Loucy (cell line): ENCODE measurements at regions not wholly inside any gene's neighbourhood (a gene's known extent, or its start where the extent isn't known, plus 50 kb on each side); places are given as distances from the start of the nearest gene placed in this dataset.

Experiments
- H2AFZ ChIP-seq: fragments of 200-600 bp; sonication (generic); 2 replicates; pipeline ENCODE4 v1.6.0; 2016; ENCODE audit warnings: antibody characterized with exemption, mild to moderate bottlenecking, low read length, moderate library complexity
- H3F3A ChIP-seq: fragments of 200-600 bp; 2 replicates; pipeline ENCODE4 v1.6.0; 2016; ENCODE audit warnings: antibody characterized with exemption, low read depth, mild to moderate bottlenecking
- H3K27me3 ChIP-seq: fragments of 200-600 bp; sonication (generic); 2 replicates; pipeline ENCODE4 v1.6.1; 2014; ENCODE audit warnings: low read length, mild to moderate bottlenecking; ENCODE audit not compliant: insufficient read depth, poor library complexity, severe bottlenecking
- H3K36me3 ChIP-seq: fragments of 200-600 bp; sonication (generic); 2 replicates; pipeline ENCODE4 v1.6.1; 2016; ENCODE audit warnings: low read length; ENCODE audit not compliant: insufficient read depth
- H3K4me1 ChIP-seq: fragments of 200-600 bp; sonication (generic); 2 replicates; pipeline ENCODE4 v1.5.1; 2014; ENCODE audit warnings: low read length, mild to moderate bottlenecking; ENCODE audit not compliant: insufficient read depth, poor library complexity, severe bottlenecking
- H3K4me2 ChIP-seq: fragments of 200-600 bp; sonication (generic); 2 replicates; pipeline ENCODE4 v1.6.0; 2014; ENCODE audit warnings: antibody characterized with exemption, low read length, low read depth, mild to moderate bottlenecking; ENCODE audit not compliant: poor library complexity, severe bottlenecking
- H3K4me3 ChIP-seq: fragments of 200-600 bp; sonication (generic); 2 replicates; pipeline ENCODE4 v1.5.1; 2014; ENCODE audit warnings: low read length, mild to moderate bottlenecking, mixed read lengths; ENCODE audit not compliant: poor library complexity, severe bottlenecking
- H3K79me2 ChIP-seq: fragments of 200-600 bp; sonication (generic); 2 replicates; pipeline ENCODE4 v1.6.1; 2014; ENCODE audit warnings: low read length; ENCODE audit not compliant: insufficient read depth
- H3K9ac ChIP-seq: fragments of 200-600 bp; sonication (generic); 2 replicates; pipeline ENCODE4 v1.6.0; 2014; ENCODE audit warnings: mild to moderate bottlenecking, low read depth, low read length, moderate library complexity; ENCODE audit not compliant: poor library complexity, severe bottlenecking
- H3K9me2 ChIP-seq: fragments of 200-600 bp; sonication (generic); replicated peaks from 2 replicates; pipeline ENCODE4 v1.6.1; 2016; ENCODE audit warnings: low read depth, low read length, mixed read lengths
- H3K9me3 ChIP-seq: fragments of 200-600 bp; sonication (generic); 2 replicates; pipeline ENCODE4 v1.6.1; 2014; ENCODE audit warnings: mild to moderate bottlenecking, antibody characterized with exemption, low read length, low read depth; ENCODE audit not compliant: insufficient read depth
- H4K20me1 ChIP-seq: fragments of 200-600 bp; sonication (generic); 2 replicates; pipeline ENCODE4 v1.6.0; 2014; ENCODE audit warnings: antibody characterized with exemption, low read length, mild to moderate bottlenecking; ENCODE audit not compliant: insufficient read depth, poor library complexity, severe bottlenecking
- EZH2phosphoT487 ChIP-seq: fragments of 200-600 bp; IDR thresholded peaks from 2 replicates; pipeline ENCODE4 v1.6.1; 2018; ENCODE audit warnings: antibody characterized with exemption, mild to moderate bottlenecking, moderate library complexity, borderline replicate concordance
- TF ChIP-seq, protein P1 (sequence below): fragments of 200-600 bp; sonication (generic); conservative IDR thresholded peaks from 2 replicates; pipeline ENCODE4 v1.5.1; 2014; ENCODE audit warnings: mild to moderate bottlenecking, antibody characterized with exemption, low read length

DNA sequence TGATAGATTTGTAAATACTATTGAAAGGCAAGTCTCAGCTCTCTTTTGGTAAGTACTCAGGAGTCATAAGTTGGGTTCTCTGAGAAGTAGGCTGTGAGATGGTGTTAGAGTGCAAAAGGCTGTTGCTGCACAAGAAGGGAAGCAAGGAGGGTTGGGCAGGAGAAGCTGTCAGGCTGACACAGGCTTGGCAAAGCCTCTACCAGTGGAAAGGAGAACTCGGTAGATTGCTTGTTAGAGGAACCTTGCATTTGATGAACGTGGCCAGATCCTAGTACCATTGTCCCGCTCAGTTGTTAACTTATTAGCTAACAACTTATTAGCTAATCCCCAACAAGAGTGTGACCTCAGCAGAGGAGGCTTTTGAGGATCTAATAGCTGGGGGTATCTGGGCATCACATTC, 449.3 kb upstream of the BOD1L1 start:
- H3K4me1 ChIP-seq = no peaks in the 10 kb centered on the region
- no peak overlapping the region for H2AFZ ChIP-seq
- no peak overlapping the region for H3K4me2 ChIP-seq
- no peaks in the 10 kb centered on the region for H3K9me2 ChIP-seq
- H3K27me3 ChIP-seq = no peaks in the 10 kb centered on the region
- TF ChIP-seq, protein P1, sequence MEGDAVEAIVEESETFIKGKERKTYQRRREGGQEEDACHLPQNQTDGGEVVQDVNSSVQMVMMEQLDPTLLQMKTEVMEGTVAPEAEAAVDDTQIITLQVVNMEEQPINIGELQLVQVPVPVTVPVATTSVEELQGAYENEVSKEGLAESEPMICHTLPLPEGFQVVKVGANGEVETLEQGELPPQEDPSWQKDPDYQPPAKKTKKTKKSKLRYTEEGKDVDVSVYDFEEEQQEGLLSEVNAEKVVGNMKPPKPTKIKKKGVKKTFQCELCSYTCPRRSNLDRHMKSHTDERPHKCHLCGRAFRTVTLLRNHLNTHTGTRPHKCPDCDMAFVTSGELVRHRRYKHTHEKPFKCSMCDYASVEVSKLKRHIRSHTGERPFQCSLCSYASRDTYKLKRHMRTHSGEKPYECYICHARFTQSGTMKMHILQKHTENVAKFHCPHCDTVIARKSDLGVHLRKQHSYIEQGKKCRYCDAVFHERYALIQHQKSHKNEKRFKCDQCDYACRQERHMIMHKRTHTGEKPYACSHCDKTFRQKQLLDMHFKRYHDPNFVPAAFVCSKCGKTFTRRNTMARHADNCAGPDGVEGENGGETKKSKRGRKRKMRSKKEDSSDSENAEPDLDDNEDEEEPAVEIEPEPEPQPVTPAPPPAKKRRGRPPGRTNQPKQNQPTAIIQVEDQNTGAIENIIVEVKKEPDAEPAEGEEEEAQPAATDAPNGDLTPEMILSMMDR = no peak
- no peak for TF ChIP-seq EZH2phosphoT487
- no peaks in the 10 kb centered on the region for H4K20me1 ChIP-seq
- H3K79me2 ChIP-seq = no peaks in the 10 kb centered on the region
- peaks cover 14% of the 10 kb centered on the region; the same call in 1 of the 2 replicates for H3K9me3 ChIP-seq
- H3K9ac ChIP-seq = no peak overlapping the region
- no peak overlapping the region for H3K4me3 ChIP-seq
- no peaks in the 10 kb centered on the region for H3F3A ChIP-seq
- H3K36me3 ChIP-seq = no peaks in the 10 kb centered on the region

DNA sequence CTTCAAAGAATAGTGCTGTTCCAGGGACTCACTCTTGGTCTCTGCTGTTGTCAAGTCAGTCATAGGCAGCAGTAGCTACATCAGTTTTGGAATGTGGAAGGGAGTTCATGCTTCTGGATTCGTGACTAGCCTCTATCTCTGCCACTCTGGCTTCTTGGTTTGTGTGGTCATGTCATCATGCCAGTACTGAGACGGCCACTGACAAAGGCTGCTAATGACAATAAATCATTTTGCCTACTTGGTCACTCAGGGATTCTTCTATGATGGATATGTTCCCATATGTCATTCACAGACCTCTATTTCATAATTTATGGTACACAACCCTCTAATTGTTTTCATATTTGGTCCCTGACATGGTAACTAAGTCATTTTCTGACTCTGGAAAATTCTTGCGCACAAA, 450.8 kb upstream of the BOD1L1 start:
- no peaks in the 10 kb centered on the region for H3F3A ChIP-seq
- TF ChIP-seq EZH2phosphoT487 = no peak
- TF ChIP-seq, protein P1 = no peak
- H3K27me3 ChIP-seq = no peaks in the 10 kb centered on the region
- H3K9me3 ChIP-seq = no peaks in the 10 kb centered on the region; the same call in 1 of the 2 replicates
- H3K4me2 ChIP-seq = no peak overlapping the region
- no peak overlapping the region for H3K9ac ChIP-seq
- H3K4me1 ChIP-seq = no peaks in the 10 kb centered on the region
- no peaks in the 10 kb centered on the region for H3K79me2 ChIP-seq
- H3K36me3 ChIP-seq = no peaks in the 10 kb centered on the region
- H4K20me1 ChIP-seq = no peaks in the 10 kb centered on the region
- H3K9me2 ChIP-seq = no peaks in the 10 kb centered on the region
- no peak overlapping the region for H3K4me3 ChIP-seq
- no peak overlapping the region for H2AFZ ChIP-seq

DNA sequence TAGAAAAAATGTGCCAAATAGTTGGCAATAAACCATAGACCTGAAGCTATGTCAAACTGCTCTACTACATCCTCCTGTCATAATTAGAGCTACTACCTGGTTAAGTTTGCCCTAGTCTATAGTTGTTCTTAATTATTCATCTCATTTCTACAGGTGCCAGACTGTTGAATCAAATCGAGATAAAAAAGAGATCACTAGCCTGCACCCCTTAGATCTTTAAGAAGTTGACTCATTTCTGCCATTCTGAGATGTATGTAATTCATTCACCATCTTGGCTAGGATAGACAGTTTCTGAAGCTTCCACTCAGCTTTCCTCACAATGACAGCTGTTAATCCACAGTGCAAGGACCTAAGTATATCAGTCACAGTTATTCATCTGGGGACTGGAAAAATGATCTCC, 452.1 kb upstream of the BOD1L1 start:
- Histone ChIP-seq H3K9me3 (no peaks in the 10 kb centered on the region), H3K4me1 (no peaks in the 10 kb centered on the region), H3K4me3 (no peak overlapping the region), H3K9ac (no peak overlapping the region), H4K20me1 (no peaks in the 10 kb centered on the region), H3K4me2 (no peak overlapping the region), H3K27me3 (no peaks in the 10 kb centered on the region), H3K36me3 (no peaks in the 10 kb centered on the region), H3F3A (no peaks in the 10 kb centered on the region), H3K79me2 (no peaks in the 10 kb centered on the region), H3K9me2 (no peaks in the 10 kb centered on the region), H2AFZ (no peak overlapping the region)
- TF ChIP-seq, protein P1 = no peak
